ENCODE measurements at regions not wholly inside any gene's neighbourhood (a gene's known extent, or its start where the extent isn't known, plus 50 kb on each side); places are given as distances from the start of the nearest gene placed in this dataset.

- TF ChIP-seq CTCF (optimal IDR thresholded peaks at IDR 0.05 in 1 of 3, IDR thresholded peaks at IDR 0.05 in 1 of 3, conservative IDR thresholded peaks at IDR 0.05 in 1 of 3; ENCODE audit: extremely low read depth in 1 of 3, insufficient read depth in 2 of 3, low read length in 3 of 3) = no peak
- no peak for TF ChIP-seq EZH2 (IDR thresholded peaks at IDR 0.05; ENCODE audit: low read length)
- no peaks in the 10 kb centered on the region for H3K79me2 ChIP-seq (ENCODE audit: control insufficient read depth, insufficient read depth, low read length)
Measured at GRCh38 chr10:20953120-20953519, 56.0 kb upstream of the NEBL start.

GRCh38 chr10:20949967-20950366 lies 52.9 kb upstream of the NEBL start:
- Histone ChIP-seq H3K4me1 (ENCODE audit: control insufficient read depth, extremely low read depth, insufficient read depth, low read length) (no peaks in the 10 kb centered on the region), H4K20me1 (ENCODE audit: control insufficient read depth, extremely low read depth, insufficient read depth, low read length) (no peaks in the 10 kb centered on the region), H3K4me2 (ENCODE audit: control insufficient read depth, extremely low read depth, insufficient read depth, low read depth, low read length) (no peak overlapping the region), H3K9me1 (ENCODE audit: control insufficient read depth, extremely low read depth, insufficient read depth, low read length) (no peaks in the 10 kb centered on the region), H3K9ac (ENCODE audit: control insufficient read depth, extremely low read depth, insufficient read depth, low read length) (no peak overlapping the region), H3K9me3 (ENCODE audit: control insufficient read depth, low read depth, low read length) (no peaks in the 10 kb centered on the region), H2AFZ (ENCODE audit: control insufficient read depth, low read length) (no peak overlapping the region), H3K27ac (ENCODE audit: control insufficient read depth, insufficient read depth, low read length) (no peak overlapping the region), H3K4me3 (ENCODE audit: control insufficient read depth in 2 of 3, extremely low read depth in 1 of 3, insufficient read depth in 2 of 3, low read depth in 1 of 3, low read length in 3 of 3) (no peak overlapping the region), H3K27me3 (ENCODE audit: control insufficient read depth, extremely low read depth, insufficient read depth, low read length) (no peaks in the 10 kb centered on the region), H3K79me2 (ENCODE audit: control insufficient read depth, insufficient read depth, low read length) (no peaks in the 10 kb centered on the region), H3K36me3 (ENCODE audit: control insufficient read depth in 2 of 2, extremely low read depth in 1 of 2, insufficient read depth in 2 of 2, low read length in 2 of 2) (no peaks in the 10 kb centered on the region)
- TF ChIP-seq CTCF (optimal IDR thresholded peaks at IDR 0.05 in 1 of 3, IDR thresholded peaks at IDR 0.05 in 1 of 3, conservative IDR thresholded peaks at IDR 0.05 in 1 of 3; ENCODE audit: extremely low read depth in 1 of 3, insufficient read depth in 2 of 3, low read length in 3 of 3) = no peak
- TF ChIP-seq EZH2 (IDR thresholded peaks at IDR 0.05; ENCODE audit: low read length) = no peak
- dilution Hi-C loops (cut with MboI; ENCODE audit: extremely low pct_ligation_motif_present, low sequenced_read_pairs) = no loop called here
- FAIRE-seq = no peak
- DNase-seq (ENCODE audit: low read depth, low spot score) = no peak

More at GRCh38 chr10:20953120-20953519, 56.0 kb upstream of the NEBL start:
- Histone ChIP-seq H2AFZ (ENCODE audit: control insufficient read depth, low read length) (peak overlapping the region; percentile 33), H3K4me1 (ENCODE audit: control insufficient read depth, extremely low read depth, insufficient read depth, low read length) (no peaks in the 10 kb centered on the region), H3K9me3 (ENCODE audit: control insufficient read depth, low read depth, low read length) (no peaks in the 10 kb centered on the region), H3K9me1 (ENCODE audit: control insufficient read depth, extremely low read depth, insufficient read depth, low read length) (no peaks in the 10 kb centered on the region), H3K27ac (ENCODE audit: control insufficient read depth, insufficient read depth, low read length) (no peak overlapping the region), H3K4me3 (ENCODE audit: control insufficient read depth in 2 of 3, extremely low read depth in 1 of 3, insufficient read depth in 2 of 3, low read depth in 1 of 3, low read length in 3 of 3) (no peak overlapping the region), H3K27me3 (ENCODE audit: control insufficient read depth, extremely low read depth, insufficient read depth, low read length) (no peaks in the 10 kb centered on the region), H3K36me3 (ENCODE audit: control insufficient read depth in 2 of 2, extremely low read depth in 1 of 2, insufficient read depth in 2 of 2, low read length in 2 of 2) (no peaks in the 10 kb centered on the region), H3K4me2 (ENCODE audit: control insufficient read depth, extremely low read depth, insufficient read depth, low read depth, low read length) (no peak overlapping the region), H3K9ac (ENCODE audit: control insufficient read depth, extremely low read depth, insufficient read depth, low read length) (no peak overlapping the region), H4K20me1 (ENCODE audit: control insufficient read depth, extremely low read depth, insufficient read depth, low read length) (no peaks in the 10 kb centered on the region)
- dilution Hi-C loops (cut with MboI; ENCODE audit: extremely low pct_ligation_motif_present, low sequenced_read_pairs) = no loop called here
- FAIRE-seq = no peak
- DNase-seq (ENCODE audit: low read depth, low spot score) = no peak

All from keratinocyte (primary cell).